K562 (cell line): ENCODE measurements at regions not wholly inside any gene's neighbourhood (a gene's known extent, or its start where the extent isn't known, plus 50 kb on each side); places are given as distances from the start of the nearest gene placed in this dataset.

Experiments used
- ATAC-seq: fragments of 200-7000 bp; cut with Tn5 transposase; 3 replicates; pipeline ENCODE4 v1.9.1; 2020; ENCODE audit warnings: moderate library complexity
- BruUV-seq: library from RNA; stranded (reverse); fragments of 400-500 nt; replicated peaks from 2 replicates; lab custom pipeline; 2021; lab: Mats Ljungman, UMichigan
- CTCF ChIA-PET: fragments of 300-600 bp; formaldehyde crosslinking; extraction: SDS; loops from one replicate; lab custom pipeline; 2021; ENCODE audit warnings: low intra/inter-chr PET ratio; lab: Yijun Ruan, JAX
- POLR2A ChIA-PET: fragments of 300-600, 350-650 bp; sonication (Branson Sonifier 250); formaldehyde crosslinking; extraction: SDS; loops from one replicate; lab custom pipeline; 2021; ENCODE audit warnings: antibody characterized with exemption, inconsistent platforms; lab: Yijun Ruan, JAX
- DNase-seq, 4 experiments: peaks; one replicate each; pipeline versions ENCODE4 v3.0.0 to v3.0.0-alpha.2; 2011 to 2018; ENCODE audit warnings: low spot score in 3 of 4, mixed read lengths in 3 of 4; ENCODE audit errors: extremely low read depth in 1 of 4
- FAIRE-seq: peaks from 2 replicates; lab custom pipeline; 2011; peaks lifted over from hg19 to GRCh38; lab: Jason Lieb, UNC
- H2AFZ ChIP-seq: 2 replicates; pipeline ENCODE4 v1.6.0; 2011; ENCODE audit warnings: low read depth, low read length, control low read depth, inconsistent platforms
- H3K27ac ChIP-seq: fragments of 200-600 bp; 3 replicates; pipeline ENCODE4 v1.8.0; 2011; ENCODE audit warnings: low read depth, mild to moderate bottlenecking, control low read depth, inconsistent platforms, low read length, moderate library complexity, mixed read lengths; ENCODE audit errors: extremely low read depth
- H3K27me3 ChIP-seq, 2 experiments: fragments of 300-600 bp in 1 of 2; 2 replicates in 1 of 2; 3 replicates in 1 of 2; pipeline versions ENCODE4 v1.6.0 to v1.8.0; 2011; ENCODE audit warnings: inconsistent platforms in 2 of 2, low read length in 2 of 2, mild to moderate bottlenecking in 1 of 2, mixed read lengths in 1 of 2, moderate library complexity in 1 of 2; ENCODE audit not compliant: control insufficient read depth in 2 of 2, insufficient read depth in 2 of 2
- H3K36me3 ChIP-seq: fragments of 300-600 bp; 3 replicates; pipeline ENCODE4 v1.8.0; 2011; ENCODE audit warnings: mild to moderate bottlenecking, low read length, inconsistent platforms; ENCODE audit not compliant: control insufficient read depth, insufficient read depth
- H3K4me1 ChIP-seq, 2 experiments: fragments of 200-600 bp in 1 of 2; replicated peaks in 1 of 2; 2 replicates in 1 of 2; 3 replicates in 1 of 2; pipeline versions ENCODE4 v1.5.1 to v1.8.0; 2011; ENCODE audit warnings: inconsistent platforms in 2 of 2, low read length in 2 of 2, mild to moderate bottlenecking in 1 of 2, mixed read lengths in 1 of 2, moderate library complexity in 1 of 2; ENCODE audit not compliant: control insufficient read depth in 2 of 2, insufficient read depth in 2 of 2
- H3K4me2 ChIP-seq: 2 replicates; pipeline ENCODE4 v1.6.1; 2011; ENCODE audit warnings: low read length, control low read depth, inconsistent platforms, mixed read lengths; ENCODE audit not compliant: insufficient read depth
- H3K4me3 ChIP-seq: fragments of 200-600 bp; sonication (generic), shearing (Covaris generic); 2 replicates; pipeline ENCODE4 v1.5.1; 2016; ENCODE audit warnings: control low read depth, inconsistent platforms
- H3K79me2 ChIP-seq: fragments of 200-600 bp; 3 replicates; pipeline ENCODE4 v1.8.0; 2011; ENCODE audit warnings: low read length, inconsistent platforms; ENCODE audit not compliant: control insufficient read depth, insufficient read depth
- H3K9ac ChIP-seq, 2 experiments: 2 replicates each; pipeline versions ENCODE4 v1.6.0 to v1.6.1; 2011; ENCODE audit warnings: low read depth in 2 of 2, low read length in 2 of 2, control low read depth in 1 of 2, inconsistent platforms in 1 of 2, mild to moderate bottlenecking in 1 of 2, mixed read lengths in 1 of 2; ENCODE audit not compliant: insufficient read depth in 1 of 2
- H3K9me1 ChIP-seq: one replicate; pipeline ENCODE4 v1.6.0; 2011; ENCODE audit warnings: inconsistent platforms, mild to moderate bottlenecking, low read length, moderate library complexity; ENCODE audit not compliant: control insufficient read depth, insufficient read depth
- H3K9me3 ChIP-seq: replicated peaks from 2 replicates; pipeline ENCODE4 v1.5.1; 2011; ENCODE audit warnings: low read depth, low read length, inconsistent platforms; ENCODE audit not compliant: control insufficient read depth, insufficient read depth
- H4K20me1 ChIP-seq: replicated peaks from 2 replicates; pipeline ENCODE4 v1.6.1; 2011; ENCODE audit warnings: low read length, inconsistent platforms, mixed read lengths; ENCODE audit not compliant: control insufficient read depth, insufficient read depth
- IFI16 ChIP-seq: fragments of 250-450 bp; sonication (Bioruptor Pico); IDR thresholded peaks from 2 replicates; pipeline ENCODE4 v2.1.2; 2022; ENCODE audit warnings: mild to moderate bottlenecking, inconsistent platforms
- IRF1 ChIP-seq: sonication (generic); formaldehyde crosslinking; IDR thresholded peaks from 2 replicates; pipeline ENCODE4 v1.8.0; 2022; ENCODE audit warnings: missing genetic modification reagents, mild to moderate bottlenecking, borderline replicate concordance
- NFRKB ChIP-seq: fragments of 450-650 bp; IDR thresholded peaks from 2 replicates; pipeline ENCODE4 v1.6.1; 2016; ENCODE audit warnings: low read depth
- NR2F6 ChIP-seq: fragments of 450-650 bp; formaldehyde crosslinking; IDR thresholded peaks from 2 replicates; pipeline ENCODE4 v1.4.0; 2020; ENCODE audit warnings: mild to moderate bottlenecking
- SMAD3 ChIP-seq: fragments of 450-650 bp; formaldehyde crosslinking; conservative IDR thresholded peaks from 2 replicates; pipeline ENCODE4 v1.4.0; 2020; ENCODE audit warnings: mild to moderate bottlenecking
- STAG1 ChIP-seq: sonication (generic); formaldehyde crosslinking; IDR thresholded peaks from 2 replicates; pipeline ENCODE4 v1.5.0; 2020; ENCODE audit warnings: missing genetic modification reagents, borderline replicate concordance
- TAL1 ChIP-seq: fragments of 450-650 bp; IDR thresholded peaks from 2 replicates; pipeline ENCODE4 v1.6.1; 2016; ENCODE audit warnings: mild to moderate bottlenecking
- ZBTB17 ChIP-seq: fragments of 450-650 bp; formaldehyde crosslinking; IDR thresholded peaks from 2 replicates; pipeline ENCODE4 v1.4.0; 2020; ENCODE audit warnings: mild to moderate bottlenecking
- ZNF134 ChIP-seq: fragments of 250-450 bp; sonication (Bioruptor Pico); conservative IDR thresholded peaks from 2 replicates; pipeline ENCODE4 v1.4.0; 2020
- ZNF324 ChIP-seq: fragments of 250-450 bp; sonication (Bioruptor Pico); IDR thresholded peaks from 2 replicates; pipeline ENCODE4 v1.4.0; 2020; ENCODE audit warnings: mild to moderate bottlenecking
- in situ Hi-C: fragments of 300-500 bp; cut with MboI; formaldehyde crosslinking; loops from 4 replicates; pipeline ENCODE4 v1.15.0; 2018; ENCODE audit warnings: inconsistent platforms, mixed read lengths
- intact Hi-C: fragments of 100-400 bp; cut with micrococcal nuclease; formaldehyde crosslinking; loops from 2 replicates; pipeline ENCODE4 v1.14.2; 2022
- TF ChIP-seq, protein P1 (sequence below): fragments of 450-650 bp; IDR thresholded peaks from 2 replicates; pipeline ENCODE4 v1.6.1; 2017; ENCODE audit warnings: antibody characterized with exemption, mild to moderate bottlenecking

DNA sequence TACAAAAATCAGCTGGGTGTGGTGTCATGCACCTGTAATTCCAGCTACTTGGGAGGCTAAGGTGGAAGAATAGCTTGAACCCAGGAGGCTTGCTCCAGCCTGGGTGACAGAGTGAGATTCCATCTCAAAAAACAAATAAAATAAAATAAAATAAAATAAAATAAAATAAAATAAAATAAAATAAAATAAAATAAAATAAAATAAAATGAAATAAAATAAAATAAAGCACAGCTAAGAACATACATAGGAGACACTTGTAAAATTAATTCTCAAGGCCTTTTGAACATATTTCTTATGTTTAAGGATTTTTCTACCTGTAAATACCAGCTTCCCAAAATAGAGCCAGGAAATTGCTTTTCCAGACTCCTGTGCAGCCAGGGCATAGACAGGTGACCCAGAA is 703.0 kb downstream of the ZPLD1 start:
- no peak overlapping the region for H3K9ac ChIP-seq
- no peak for FAIRE-seq
- CTCF ChIA-PET = no interaction called here

More for the DNA sequence above, 703.0 kb downstream of the ZPLD1 start:
- Histone ChIP-seq H3K79me2 (no peaks in the 10 kb centered on the region), H3K9me3 (no peaks in the 10 kb centered on the region), H3K36me3 (no peaks in the 10 kb centered on the region), H3K4me2 (no peak overlapping the region), H3K4me3 (no peak overlapping the region), H3K9me1 (no peaks in the 10 kb centered on the region), H3K27me3 (no peaks in the 10 kb centered on the region), H3K4me1 (no peaks in the 10 kb centered on the region), H4K20me1 (no peaks in the 10 kb centered on the region), H3K27ac (no peak overlapping the region), H2AFZ (no peak overlapping the region)
- TF ChIP-seq STAG1 = no peak
- no peak for TF ChIP-seq NR2F6 (CRISPR knock-in tag)
- TF ChIP-seq ZNF324 (CRISPR knock-in tag) = no peak
- TF ChIP-seq SMAD3 (CRISPR knock-in tag) = no peak
- TF ChIP-seq ZBTB17 (CRISPR knock-in tag) = no peak
- no peak for TF ChIP-seq IRF1 (CRISPR knock-in tag)
- TF ChIP-seq, protein P1, sequence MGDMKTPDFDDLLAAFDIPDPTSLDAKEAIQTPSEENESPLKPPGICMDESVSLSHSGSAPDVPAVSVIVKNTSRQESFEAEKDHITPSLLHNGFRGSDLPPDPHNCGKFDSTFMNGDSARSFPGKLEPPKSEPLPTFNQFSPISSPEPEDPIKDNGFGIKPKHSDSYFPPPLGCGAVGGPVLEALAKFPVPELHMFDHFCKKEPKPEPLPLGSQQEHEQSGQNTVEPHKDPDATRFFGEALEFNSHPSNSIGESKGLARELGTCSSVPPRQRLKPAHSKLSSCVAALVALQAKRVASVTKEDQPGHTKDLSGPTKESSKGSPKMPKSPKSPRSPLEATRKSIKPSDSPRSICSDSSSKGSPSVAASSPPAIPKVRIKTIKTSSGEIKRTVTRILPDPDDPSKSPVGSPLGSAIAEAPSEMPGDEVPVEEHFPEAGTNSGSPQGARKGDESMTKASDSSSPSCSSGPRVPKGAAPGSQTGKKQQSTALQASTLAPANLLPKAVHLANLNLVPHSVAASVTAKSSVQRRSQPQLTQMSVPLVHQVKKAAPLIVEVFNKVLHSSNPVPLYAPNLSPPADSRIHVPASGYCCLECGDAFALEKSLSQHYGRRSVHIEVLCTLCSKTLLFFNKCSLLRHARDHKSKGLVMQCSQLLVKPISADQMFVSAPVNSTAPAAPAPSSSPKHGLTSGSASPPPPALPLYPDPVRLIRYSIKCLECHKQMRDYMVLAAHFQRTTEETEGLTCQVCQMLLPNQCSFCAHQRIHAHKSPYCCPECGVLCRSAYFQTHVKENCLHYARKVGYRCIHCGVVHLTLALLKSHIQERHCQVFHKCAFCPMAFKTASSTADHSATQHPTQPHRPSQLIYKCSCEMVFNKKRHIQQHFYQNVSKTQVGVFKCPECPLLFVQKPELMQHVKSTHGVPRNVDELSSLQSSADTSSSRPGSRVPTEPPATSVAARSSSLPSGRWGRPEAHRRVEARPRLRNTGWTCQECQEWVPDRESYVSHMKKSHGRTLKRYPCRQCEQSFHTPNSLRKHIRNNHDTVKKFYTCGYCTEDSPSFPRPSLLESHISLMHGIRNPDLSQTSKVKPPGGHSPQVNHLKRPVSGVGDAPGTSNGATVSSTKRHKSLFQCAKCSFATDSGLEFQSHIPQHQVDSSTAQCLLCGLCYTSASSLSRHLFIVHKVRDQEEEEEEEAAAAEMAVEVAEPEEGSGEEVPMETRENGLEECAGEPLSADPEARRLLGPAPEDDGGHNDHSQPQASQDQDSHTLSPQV = no peak
- no peak for TF ChIP-seq TAL1
- TF ChIP-seq IFI16 = no peak
- no peak for TF ChIP-seq ZNF134 (CRISPR knock-in tag)
- TF ChIP-seq NFRKB = no peak
- intact Hi-C loops (no loop called here), in situ Hi-C loops (no loop called here)
- ATAC-seq (no peak), DNase-seq (no peak)
- POLR2A ChIA-PET = no interaction called here
- BruUV-seq = no TSS peak
